DMS153 treated with DMSO at 0.1 percent for 48 hours (cell line): ENCODE measurements at regions not wholly inside any gene's neighbourhood (a gene's known extent, or its start where the extent isn't known, plus 50 kb on each side); places are given as distances from the start of the nearest gene placed in this dataset.

Experiments used
- DNase-seq: peaks from one replicate; lab custom pipeline; 2025; ENCODE audit not compliant: unreplicated experiment; lab: John Stamatoyannopoulos, UW

DNA sequence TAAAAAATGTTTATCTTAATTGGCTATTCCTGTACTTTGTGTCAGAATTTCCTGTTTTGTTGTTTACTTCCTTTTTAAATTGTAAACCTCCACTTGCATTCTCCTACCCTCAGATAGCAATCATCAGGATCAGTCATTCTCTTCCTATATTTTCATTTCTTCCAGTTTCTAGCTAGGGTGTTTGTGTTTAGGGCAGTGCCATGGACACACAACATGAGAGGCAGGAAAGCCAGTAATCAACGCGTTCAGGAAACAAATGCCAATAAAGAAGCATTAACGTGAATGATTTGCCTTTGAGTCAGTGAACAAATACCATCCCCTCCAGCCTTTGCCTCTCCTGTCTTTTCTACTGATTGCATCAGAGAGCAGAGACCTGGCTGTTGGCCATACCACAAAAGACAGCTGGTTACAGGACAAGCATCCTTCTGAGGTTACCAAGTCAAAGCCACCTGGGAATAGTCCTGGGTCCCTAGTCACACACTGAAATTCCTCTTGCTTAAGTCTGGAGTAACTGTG lies 56.7 kb upstream of the FHL2 start:
- DNase-seq, result peak; percentile 88

GRCh38 chr2:105454801-105455485 lies 56.1 kb upstream of the FHL2 start:
- no peak for DNase-seq

DNA sequence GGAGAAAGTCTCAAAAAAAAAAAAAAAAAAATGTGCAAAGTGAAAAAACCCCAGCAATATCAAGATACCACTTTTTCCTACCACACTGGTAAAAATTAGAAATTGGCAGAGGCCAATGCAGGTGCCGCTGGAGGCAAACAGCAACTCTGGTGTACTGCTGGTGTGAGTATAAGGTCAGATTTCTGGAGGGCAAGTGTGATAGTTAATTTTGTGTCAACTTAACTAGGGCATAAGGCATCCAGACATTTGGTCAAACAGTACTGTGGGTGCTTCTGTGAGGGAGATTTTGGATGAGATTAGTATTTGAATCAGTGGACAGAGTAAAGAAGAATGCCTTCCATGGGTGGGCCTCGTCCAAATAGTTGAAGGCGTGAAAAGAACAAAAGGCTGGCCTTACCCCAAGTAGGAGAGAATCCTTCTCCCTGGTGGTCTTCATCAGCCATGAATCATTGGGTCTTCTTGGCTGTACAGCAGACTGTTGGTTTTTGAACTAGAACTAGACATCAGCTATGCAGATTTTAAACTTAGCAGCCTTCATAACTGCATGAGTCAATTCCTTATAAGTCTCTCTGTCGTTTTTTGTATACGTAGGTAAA lies 52.8 kb upstream of the FHL2 start:
- DNase-seq, result no peak

DNA sequence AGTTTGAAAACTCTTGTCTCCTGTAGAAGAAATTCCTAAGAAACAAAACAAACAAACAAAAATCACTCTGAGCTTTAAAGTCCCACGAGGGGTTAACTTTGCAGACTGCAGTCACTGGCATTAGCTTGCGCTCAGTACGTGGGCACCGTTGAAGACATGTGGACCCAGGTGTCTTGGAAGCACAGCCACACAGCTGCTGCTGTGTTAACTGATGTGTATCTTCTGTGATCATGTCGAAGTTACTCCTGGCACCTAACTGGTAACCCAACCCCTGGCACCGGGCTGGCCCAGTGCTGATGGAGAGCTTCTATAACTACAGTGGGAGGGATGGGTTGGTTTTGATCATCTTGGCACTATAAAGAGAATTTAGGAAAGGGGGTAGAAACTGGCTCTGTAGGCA lies 51.6 kb upstream of the FHL2 start:
- DNase-seq, result no peak

DNA sequence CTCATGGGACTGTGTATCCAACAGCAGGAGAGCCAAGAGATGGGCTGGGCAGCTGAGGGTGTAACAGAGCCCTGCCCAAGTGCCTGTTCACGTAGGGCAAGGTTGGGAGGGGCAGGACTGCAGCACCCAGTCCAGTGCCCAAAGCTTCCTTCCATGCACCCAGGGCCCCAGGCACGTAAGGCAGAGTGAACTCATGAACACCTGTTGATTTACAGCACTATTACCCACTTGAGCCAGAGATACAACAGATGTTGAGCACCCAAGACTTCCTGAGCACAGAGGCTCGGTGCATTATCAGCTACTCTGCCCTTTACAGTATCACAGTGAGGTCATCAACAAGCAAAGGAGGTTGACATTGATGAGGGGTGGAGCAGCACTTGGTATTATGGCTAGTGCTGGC lies 50.2 kb upstream of the FHL2 start:
- DNase-seq, result peak; percentile 90
